GM19452 (cell line): ENCODE measurements at regions not wholly inside any gene's neighbourhood (a gene's known extent, or its start where the extent isn't known, plus 50 kb on each side); places are given as distances from the start of the nearest gene placed in this dataset.
"Not testable (repeated sequence)": the region's sequence is repeated elsewhere in the genome, so short reads cannot be mapped to it uniquely, and the experiment has no call there.

ENCODE experiments used
- ATAC-seq: cut with Tn5 transposase; IDR thresholded peaks from one replicate; pipeline ENCODE4 v1.9.1; 2021; ENCODE audit not compliant: unreplicated experiment

GRCh38 chr22:47315862-47316419, 553.5 kb downstream of the TBC1D22A start:
- no peak for ATAC-seq

- ATAC-seq = no peak
Measured at GRCh38 chr22:47310601-47311000, 548.2 kb downstream of the TBC1D22A start.

- ATAC-seq = no peak
Measured at GRCh38 chr22:47309946-47310345, 547.5 kb downstream of the TBC1D22A start.

- no peak for ATAC-seq
Measured at GRCh38 chr22:47309476-47309875, 547.0 kb downstream of the TBC1D22A start.

- ATAC-seq = no peak
Measured at GRCh38 chr22:47308886-47309285, 546.4 kb downstream of the TBC1D22A start.

GRCh38 chr22:47307822-47308221, 545.4 kb downstream of the TBC1D22A start:
- no peak for ATAC-seq

GRCh38 chr22:47307326-47307725, 544.9 kb downstream of the TBC1D22A start:
- ATAC-seq = no peak

GRCh38 chr22:47304854-47305253, 542.4 kb downstream of the TBC1D22A start:
- ATAC-seq = no peak

- no peak for ATAC-seq
Measured at GRCh38 chr22:47304191-47304831, 541.9 kb downstream of the TBC1D22A start.

GRCh38 chr22:47303161-47303890, 540.9 kb downstream of the TBC1D22A start:
- ATAC-seq = no peak

GRCh38 chr22:47302587-47302986, 540.1 kb downstream of the TBC1D22A start:
- ATAC-seq = not testable (repeated sequence)

- ATAC-seq = no peak
Measured at GRCh38 chr22:47301820-47302475, 539.5 kb downstream of the TBC1D22A start.

- ATAC-seq = no peak
Measured at GRCh38 chr22:47300698-47301405, 538.4 kb downstream of the TBC1D22A start.

- ATAC-seq = no peak
Measured at GRCh38 chr22:47299863-47300697, 537.6 kb downstream of the TBC1D22A start.

GRCh38 chr22:47299211-47299862, 536.9 kb downstream of the TBC1D22A start:
- no peak for ATAC-seq

- no peak for ATAC-seq
Measured at GRCh38 chr22:47298017-47298785, 535.8 kb downstream of the TBC1D22A start.

- ATAC-seq = no peak
Measured at GRCh38 chr22:47297261-47298016, 535.0 kb downstream of the TBC1D22A start.
